Testis (tissue), 2 donors: ENCODE measurements at regions not wholly inside any gene's neighbourhood (a gene's known extent, or its start where the extent isn't known, plus 50 kb on each side); places are given as distances from the start of the nearest gene placed in this dataset.

Source experiments
- DNase-seq: peaks from one replicate; pipeline ENCODE4 v3.0.0-alpha.2; 2019
- H3K27ac ChIP-seq, 2 donors: fragments of 200-600 bp; sonication (generic); one replicate each; pipeline ENCODE4 v1.5.1; 2019
- H3K27me3 ChIP-seq: fragments of 200-600 bp; sonication (generic); one replicate; pipeline ENCODE4 v1.5.1; 2019
- H3K36me3 ChIP-seq: fragments of 200-600 bp; sonication (generic); one replicate; pipeline ENCODE4 v1.5.1; 2017; ENCODE audit warnings: low read depth; ENCODE audit errors: missing control alignments
- H3K4me1 ChIP-seq: fragments of 200-600 bp; sonication (generic); one replicate; pipeline ENCODE4 v1.5.1; 2019
- H3K4me3 ChIP-seq, 2 donors: fragments of 200-600 bp; sonication (generic); one replicate each; pipeline ENCODE4 v1.5.1; 2017 to 2019
- H3K9me3 ChIP-seq: fragments of 200-600 bp; sonication (generic); one replicate; pipeline ENCODE4 v1.5.1; 2017
- CTCF ChIP-seq, 3 experiments: fragments of 450-650 bp in 2 of 3; fragments of 200-600 bp in 1 of 3; sonication (generic) in 1 of 3; IDR thresholded peaks; one replicate each; pipeline ENCODE4 v1.5.1; 2016 to 2019; ENCODE audit warnings: antibody characterized with exemption in 3 of 3, mild to moderate bottlenecking in 2 of 3, moderate library complexity in 1 of 3
- POLR2A ChIP-seq: fragments of 450-650 bp; IDR thresholded peaks from one replicate; pipeline ENCODE4 v1.6.1; 2017; ENCODE audit warnings: antibody characterized with exemption, mild to moderate bottlenecking, moderate library complexity
- WGBS, 2 donors: methylation state at CpG; one replicate each; pipeline ENCODE4 v1.1.5; 2018; 5-methylcytosine and 5-hydroxymethylcytosine counted together
- intact Hi-C: fragments of 100-400 bp; cut with DNase I; formaldehyde crosslinking; loops from one replicate; pipeline ENCODE4 v1.15.1; 2023; ENCODE audit warnings: low total_unique reads

GRCh38 chr5:93076566-93076965 lies 504.5 kb downstream of the NR2F1-AS1 start:
- Histone ChIP-seq H3K27me3 (no peaks in the 10 kb centered on the region), H3K4me3 (no peak overlapping the region), H3K4me1 (no peaks in the 10 kb centered on the region), H3K36me3 (no peaks in the 10 kb centered on the region), H3K27ac (no peak overlapping the region), H3K9me3 (no peaks in the 10 kb centered on the region)
- 87 to 95% methylated on average over 4 of the region's 4 CpGs for WGBS, 2 donors
- DNase-seq = no peak
- intact Hi-C loops = no loop called here
- TF ChIP-seq CTCF (IDR thresholded peaks at IDR 0.05) (no peak), POLR2A (no peak)

- Histone ChIP-seq H3K27me3 (no peaks in the 10 kb centered on the region), H3K4me1 (no peaks in the 10 kb centered on the region), H3K36me3 (no peaks in the 10 kb centered on the region), H3K4me3 (no peak overlapping the region), H3K9me3 (no peaks in the 10 kb centered on the region), H3K27ac (no peak overlapping the region)
- DNase-seq = no peak
- intact Hi-C loops = no loop called here
- TF ChIP-seq POLR2A (no peak), CTCF (IDR thresholded peaks at IDR 0.05) (no peak)
- WGBS, 2 donors = 85 to 89% methylated on average over 2 of the region's 2 CpGs
Observed at GRCh38 chr5:93076096-93076495, 504.9 kb downstream of the NR2F1-AS1 start.

GRCh38 chr5:93073547-93073946 lies 507.5 kb downstream of the NR2F1-AS1 start:
- Histone ChIP-seq H3K4me1 (no peaks in the 10 kb centered on the region), H3K4me3 (no peak overlapping the region), H3K36me3 (no peaks in the 10 kb centered on the region), H3K27me3 (no peaks in the 10 kb centered on the region), H3K9me3 (no peaks in the 10 kb centered on the region), H3K27ac (no peak overlapping the region)
- 90 to 95% methylated on average over 4 of the region's 4 CpGs for WGBS, 2 donors
- DNase-seq = no peak
- intact Hi-C loops = no loop called here
- no peak for TF ChIP-seq CTCF (IDR thresholded peaks at IDR 0.05)
- no peak for TF ChIP-seq POLR2A

- Histone ChIP-seq H3K9me3 (no peaks in the 10 kb centered on the region), H3K4me3 (no peak overlapping the region), H3K36me3 (no peaks in the 10 kb centered on the region), H3K27me3 (no peaks in the 10 kb centered on the region), H3K4me1 (no peaks in the 10 kb centered on the region), H3K27ac (no peak overlapping the region)
- no peak for DNase-seq
- intact Hi-C loops = no loop called here
- 85 to 86% methylated on average over 3 of the region's 3 CpGs for WGBS, 2 donors
- TF ChIP-seq CTCF (IDR thresholded peaks at IDR 0.05) = no peak
- no peak for TF ChIP-seq POLR2A
Observed at GRCh38 chr5:93072831-93073459, 508.1 kb downstream of the NR2F1-AS1 start.

- Histone ChIP-seq H3K4me3 (no peak overlapping the region), H3K9me3 (no peaks in the 10 kb centered on the region), H3K27ac (no peak overlapping the region), H3K27me3 (no peaks in the 10 kb centered on the region), H3K4me1 (no peaks in the 10 kb centered on the region), H3K36me3 (no peaks in the 10 kb centered on the region)
- no peak for DNase-seq
- intact Hi-C loops = no loop called here
- WGBS, 2 donors = 91 to 98% methylated on average over 1 of the region's 1 CpG
- TF ChIP-seq CTCF (IDR thresholded peaks at IDR 0.05) (no peak), POLR2A (no peak)
Observed at GRCh38 chr5:93071710-93072109, 509.3 kb downstream of the NR2F1-AS1 start.
